GM21737 (cell line): ENCODE measurements at regions not wholly inside any gene's neighbourhood (a gene's known extent, or its start where the extent isn't known, plus 50 kb on each side); places are given as distances from the start of the nearest gene placed in this dataset.

Experiments
- ATAC-seq: cut with Tn5 transposase; IDR thresholded peaks from one replicate; pipeline ENCODE4 v1.9.1; 2021; ENCODE audit warnings: mild to moderate bottlenecking, moderate library complexity; ENCODE audit not compliant: unreplicated experiment

DNA sequence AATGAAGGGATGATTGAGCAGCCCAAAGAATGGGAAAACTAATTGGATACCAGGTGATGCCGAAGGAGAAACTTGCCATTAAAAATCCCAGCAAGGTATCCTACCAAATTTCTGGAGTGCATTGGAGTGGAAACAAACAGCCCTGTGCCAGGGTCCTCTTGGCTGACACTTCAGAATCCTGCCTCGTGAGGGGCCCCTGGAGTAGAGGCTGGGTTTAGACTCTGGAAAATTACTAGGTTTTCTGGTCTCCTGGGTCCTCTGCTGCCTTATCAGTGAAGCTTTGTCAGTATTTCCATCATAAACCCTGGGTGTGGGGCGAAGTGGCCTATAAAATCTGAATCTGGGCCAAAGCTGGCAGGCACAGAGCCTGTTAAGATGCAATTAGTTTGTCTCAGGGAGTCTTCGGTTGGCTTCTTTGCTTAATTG lies 289.2 kb upstream of the USP24 start:
- ATAC-seq = no peak

DNA sequence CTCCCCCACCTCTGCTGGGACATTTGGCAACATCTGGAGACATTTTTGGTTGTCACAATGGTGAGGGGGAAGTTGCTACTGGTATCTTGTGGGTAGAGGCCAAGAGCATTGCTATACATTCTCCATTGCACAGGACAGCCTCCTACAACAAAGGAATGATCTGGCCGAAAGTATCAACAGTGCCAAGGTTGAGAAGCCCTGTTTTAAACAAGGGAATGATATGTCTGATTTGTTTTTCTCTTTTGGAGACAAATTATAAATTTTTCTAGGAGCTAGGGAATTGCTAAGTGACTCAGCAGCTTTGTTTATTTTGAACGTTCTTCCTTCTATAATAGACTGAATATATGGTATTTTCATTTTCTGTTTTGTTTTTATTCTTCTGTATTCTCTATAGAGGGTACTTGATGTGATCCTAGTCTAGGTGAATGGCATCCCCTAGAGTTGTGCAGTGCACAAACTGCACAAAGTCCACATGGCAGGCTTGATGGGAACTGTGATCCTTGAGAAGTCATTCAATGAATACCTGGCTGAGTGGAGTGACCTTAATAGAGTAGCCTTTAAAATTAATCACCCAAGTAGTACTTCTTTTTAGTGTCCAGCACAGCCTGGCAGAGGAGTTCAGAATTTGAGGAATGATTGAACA lies 288.6 kb upstream of the USP24 start:
- ATAC-seq = no peak

GRCh38 chr1:55500601-55501000 lies 285.4 kb upstream of the USP24 start:
- ATAC-seq = no peak

GRCh38 chr1:55490547-55490946 lies 275.4 kb upstream of the USP24 start:
- ATAC-seq = no peak

DNA sequence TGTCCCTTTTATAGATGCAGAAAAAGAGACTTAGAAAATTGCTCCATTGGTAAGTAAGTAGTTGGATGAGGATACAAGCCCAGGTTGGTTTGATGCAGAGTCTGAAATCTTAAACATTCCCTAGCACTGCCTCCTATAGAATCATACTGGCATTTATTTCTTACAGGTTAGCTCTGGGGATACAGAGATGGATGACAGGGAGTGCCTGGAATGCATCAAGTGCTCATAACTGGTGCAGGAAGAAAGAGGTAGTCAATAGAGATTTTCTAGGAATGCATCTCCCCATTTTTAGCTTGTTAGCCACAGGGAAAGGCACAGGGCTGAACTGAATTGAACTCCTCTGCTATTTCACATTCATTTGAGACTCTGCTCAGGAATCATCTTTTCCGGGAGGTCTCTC lies 269.0 kb upstream of the USP24 start:
- no peak for ATAC-seq

GRCh38 chr1:55483523-55483922 lies 268.4 kb upstream of the USP24 start:
- no peak for ATAC-seq

GRCh38 chr1:55481634-55482033 lies 266.5 kb upstream of the USP24 start:
- no peak for ATAC-seq

DNA sequence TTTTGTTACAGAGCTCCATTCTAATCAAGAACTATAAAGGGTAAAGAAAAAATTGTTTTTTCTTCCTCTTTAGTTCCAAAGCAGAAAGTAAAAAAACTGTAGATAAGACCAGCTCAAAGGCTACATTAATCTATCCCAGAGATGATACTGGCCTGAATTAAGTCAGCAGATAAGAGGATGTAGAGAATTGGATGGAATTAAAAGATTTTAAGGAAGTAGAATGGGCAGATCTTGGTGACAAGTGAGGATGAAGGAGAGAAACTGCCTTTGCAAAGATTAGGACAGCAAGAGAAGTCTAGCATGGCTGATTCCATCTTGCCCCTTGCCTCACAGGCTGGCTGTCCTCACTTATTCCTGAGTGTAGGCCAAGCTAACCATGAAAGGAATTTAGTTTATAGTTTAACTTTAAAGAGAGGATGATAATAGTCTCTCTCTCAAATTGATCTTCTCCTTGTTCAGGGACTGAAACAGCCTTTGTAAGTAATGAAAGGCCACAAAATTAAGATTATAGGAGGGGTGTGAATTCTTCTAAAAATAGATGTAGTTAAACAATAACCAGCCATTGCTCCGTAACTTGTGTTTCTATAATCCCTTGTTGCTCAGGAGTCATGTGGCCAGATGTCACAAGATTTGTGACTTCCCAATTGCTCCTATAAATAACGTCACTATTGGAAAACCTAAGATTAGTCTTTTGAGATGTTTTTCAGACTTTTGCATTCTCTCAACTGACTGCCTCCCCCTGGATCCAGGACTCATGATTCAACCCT lies 265.0 kb upstream of the USP24 start:
- no peak for ATAC-seq

GRCh38 chr1:55478742-55479141 lies 263.6 kb upstream of the USP24 start:
- no peak for ATAC-seq

- ATAC-seq = no peak
Measured at GRCh38 chr1:55477953-55478352, 262.8 kb upstream of the USP24 start.

GRCh38 chr1:55476445-55477015 lies 261.4 kb upstream of the USP24 start:
- ATAC-seq = no peak

- ATAC-seq = no peak
Measured at GRCh38 chr1:55474168-55474786, 259.1 kb upstream of the USP24 start.

- ATAC-seq = no peak
Measured at GRCh38 chr1:55473661-55474060, 258.5 kb upstream of the USP24 start.

DNA sequence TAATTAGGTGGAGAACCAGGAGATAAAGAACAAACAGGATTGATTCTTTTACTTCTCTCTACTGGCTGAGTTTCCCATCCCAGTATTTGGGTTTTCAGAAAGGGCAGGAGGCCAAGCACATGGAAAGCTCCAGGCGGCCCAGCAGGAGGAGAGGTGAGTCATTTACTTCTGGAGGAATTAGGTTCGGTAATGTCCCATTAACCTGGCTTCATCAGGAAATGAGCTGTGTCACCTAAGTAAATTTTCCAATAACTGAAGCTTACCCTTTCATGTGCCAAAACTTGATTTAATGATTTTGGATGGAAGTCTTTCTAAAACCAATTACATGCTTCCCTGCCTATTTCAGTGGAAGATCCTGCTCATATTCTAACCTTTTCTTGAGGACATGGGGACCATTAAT lies 257.6 kb upstream of the USP24 start:
- no peak for ATAC-seq

- no peak for ATAC-seq
Measured at GRCh38 chr1:55472115-55472514, 257.0 kb upstream of the USP24 start.

DNA sequence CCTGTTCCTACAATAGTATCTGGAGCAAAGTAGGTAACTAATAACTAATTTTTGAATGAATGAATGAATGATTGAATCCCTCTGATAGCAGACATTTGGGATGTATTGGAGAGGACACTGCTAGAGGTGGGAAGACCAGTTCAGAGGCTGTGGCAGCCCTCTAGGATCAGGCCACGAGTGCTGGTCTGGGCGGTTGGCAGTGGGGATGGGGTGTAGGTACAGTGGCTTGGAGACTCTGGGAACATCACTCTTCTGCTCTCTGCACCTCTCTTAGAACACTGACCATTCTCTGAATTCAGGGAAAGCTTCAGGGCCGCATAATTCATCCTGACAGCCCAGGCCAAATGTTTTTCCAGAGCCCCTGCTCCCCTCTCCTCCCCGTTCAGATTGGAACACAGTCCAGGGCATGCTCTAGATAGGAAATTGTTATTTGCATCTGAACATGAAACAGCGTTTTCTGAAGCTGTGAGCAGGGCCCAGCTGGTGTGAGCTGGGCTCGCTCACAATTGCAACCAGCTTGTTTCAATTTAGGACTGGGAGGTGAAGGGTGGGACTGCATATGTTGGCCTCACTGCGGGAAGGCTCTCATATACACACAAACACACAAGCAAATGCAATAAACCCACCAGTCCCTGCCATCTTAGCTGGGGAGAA lies 253.1 kb upstream of the USP24 start:
- ATAC-seq = no peak

DNA sequence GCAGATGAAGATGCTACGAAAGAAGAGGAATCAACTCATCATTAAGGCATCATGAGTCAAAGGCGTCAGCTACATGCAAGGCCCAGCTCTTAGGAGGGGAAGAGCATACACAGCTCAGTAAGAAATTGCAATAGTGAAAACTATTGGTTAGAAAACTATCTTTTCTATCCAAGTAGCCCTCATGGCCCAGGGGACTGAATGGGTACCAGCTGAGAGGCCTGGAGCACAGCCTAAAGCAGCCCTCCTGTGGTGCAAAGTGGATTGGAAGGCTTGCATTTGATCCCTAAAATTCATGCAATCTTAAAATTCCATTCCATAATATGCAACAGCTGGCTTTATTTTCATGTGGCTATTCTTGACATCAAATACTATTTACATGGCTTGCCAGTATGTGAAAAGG lies 251.8 kb upstream of the USP24 start:
- ATAC-seq = no peak

- no peak for ATAC-seq
Measured at GRCh38 chr1:55466373-55466772, 251.2 kb upstream of the USP24 start.

- no peak for ATAC-seq
Measured at GRCh38 chr1:55464550-55464949, 249.4 kb upstream of the USP24 start.

DNA sequence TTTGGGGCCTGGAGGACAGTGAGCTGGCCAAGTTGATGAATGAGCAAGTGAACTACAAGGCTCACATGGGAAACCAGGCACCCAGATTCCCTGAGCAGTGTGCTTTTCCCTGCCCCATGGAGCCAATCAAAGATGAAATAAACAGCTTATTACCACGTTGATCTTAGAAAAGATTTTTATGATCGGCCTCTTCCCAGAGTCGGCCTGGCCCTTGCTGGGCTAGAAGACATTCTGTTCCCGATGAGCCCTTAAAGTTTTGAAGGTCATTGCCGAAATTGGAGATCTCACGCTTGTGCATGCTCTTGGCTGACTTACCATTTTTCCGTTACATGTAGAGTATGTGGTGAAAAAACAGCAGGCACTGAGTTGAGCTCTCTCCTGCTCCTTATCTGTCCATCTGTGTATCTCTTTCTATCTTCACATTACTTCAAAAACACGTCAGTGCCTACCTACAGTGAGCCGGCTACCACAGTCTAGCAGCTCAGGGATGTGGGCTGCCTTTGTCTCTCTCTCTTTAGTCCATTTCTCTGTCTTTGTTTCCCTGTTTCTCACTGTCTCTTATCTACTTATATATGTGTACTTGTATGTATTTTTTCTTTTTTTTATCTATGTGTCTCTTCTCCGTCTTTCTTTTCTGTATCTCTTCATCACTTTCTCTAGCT lies 248.8 kb upstream of the USP24 start:
- no peak for ATAC-seq

DNA sequence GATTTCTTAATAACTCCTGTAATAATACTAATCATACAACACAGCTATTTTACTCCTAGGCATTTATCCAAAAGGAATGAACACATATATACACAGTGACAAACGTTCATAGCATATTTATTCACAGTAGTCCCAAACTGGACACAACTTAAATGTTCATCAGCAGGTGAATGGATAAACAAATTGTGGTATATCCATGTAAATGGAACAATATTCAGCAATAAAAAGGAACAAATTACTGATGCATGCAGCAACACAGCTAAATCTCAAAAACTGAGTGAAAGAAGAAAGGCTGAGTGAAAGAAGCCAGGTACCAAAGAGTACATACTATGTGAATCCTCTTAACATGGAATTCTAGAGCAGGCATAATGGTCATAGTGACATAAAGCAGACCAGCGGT lies 242.7 kb upstream of the USP24 start:
- ATAC-seq = no peak
